ENCODE measurements at regions not wholly inside any gene's neighbourhood (a gene's known extent, or its start where the extent isn't known, plus 50 kb on each side); places are given as distances from the start of the nearest gene placed in this dataset.
"Not testable (repeated sequence)": the region's sequence is repeated elsewhere in the genome, so short reads cannot be mapped to it uniquely, and the experiment has no call there.

- Mint-ChIP-seq H3K9me3 (no peaks in the 10 kb centered on the region), H3K36me3 (ENCODE audit: low read depth) (no peaks in the 10 kb centered on the region), H3K4me3 (no peak overlapping the region), H3K27me3 (ENCODE audit: low read depth) (no peaks in the 10 kb centered on the region), H3K27ac (ENCODE audit: unreplicated experiment) (no peak overlapping the region), H3K4me1 (no peaks in the 10 kb centered on the region)
- TF ChIP-seq CTCF (conservative IDR thresholded peaks at IDR 0.05): no peak
- no peak for DNase-seq (ENCODE audit: low read depth, low spot score)
Measured at GRCh38 chr2:208990716-208991115, 433.1 kb upstream of the MAP2 start.

- Mint-ChIP-seq H3K36me3 (ENCODE audit: low read depth) (no peaks in the 10 kb centered on the region), H3K27me3 (ENCODE audit: low read depth) (no peaks in the 10 kb centered on the region), H3K9me3 (no peaks in the 10 kb centered on the region), H3K4me3 (no peak overlapping the region), H3K4me1 (no peaks in the 10 kb centered on the region), H3K27ac (ENCODE audit: unreplicated experiment) (no peak overlapping the region)
- TF ChIP-seq CTCF (conservative IDR thresholded peaks at IDR 0.05): no peak
- no peak for DNase-seq (ENCODE audit: low read depth, low spot score)
Measured at GRCh38 chr2:208999911-209000310, 423.9 kb upstream of the MAP2 start.

GRCh38 chr2:209002054-209002453 is 421.8 kb upstream of the MAP2 start:
- Mint-ChIP-seq H3K36me3 (ENCODE audit: low read depth) (peaks cover 4% of the 10 kb centered on the region), H3K4me1 (no peaks in the 10 kb centered on the region), H3K9me3 (peaks cover 13% of the 10 kb centered on the region), H3K4me3 (no peak overlapping the region), H3K27me3 (ENCODE audit: low read depth) (no peaks in the 10 kb centered on the region), H3K27ac (ENCODE audit: unreplicated experiment) (no peak overlapping the region)
- no peak for DNase-seq (ENCODE audit: low read depth, low spot score)
- TF ChIP-seq CTCF (conservative IDR thresholded peaks at IDR 0.05): no peak

- Mint-ChIP-seq H3K9me3 (peaks cover 16% of the 10 kb centered on the region), H3K4me3 (no peak overlapping the region), H3K27me3 (ENCODE audit: low read depth) (no peaks in the 10 kb centered on the region), H3K4me1 (no peaks in the 10 kb centered on the region), H3K27ac (ENCODE audit: unreplicated experiment) (no peak overlapping the region), H3K36me3 (ENCODE audit: low read depth) (peaks cover 7% of the 10 kb centered on the region)
- TF ChIP-seq CTCF (conservative IDR thresholded peaks at IDR 0.05): no peak
- DNase-seq (ENCODE audit: low read depth, low spot score): no peak
Measured at GRCh38 chr2:209005371-209005770, 418.5 kb upstream of the MAP2 start.

- Mint-ChIP-seq H3K4me3 (no peak overlapping the region), H3K36me3 (ENCODE audit: low read depth) (peaks cover 7% of the 10 kb centered on the region), H3K9me3 (peaks cover 16% of the 10 kb centered on the region), H3K4me1 (no peaks in the 10 kb centered on the region), H3K27me3 (ENCODE audit: low read depth) (no peaks in the 10 kb centered on the region), H3K27ac (ENCODE audit: unreplicated experiment) (no peak overlapping the region)
- no peak for DNase-seq (ENCODE audit: low read depth, low spot score)
- TF ChIP-seq CTCF (conservative IDR thresholded peaks at IDR 0.05): no peak
Measured at GRCh38 chr2:209008636-209009287, 415.1 kb upstream of the MAP2 start.

- H3K9me3 Mint-ChIP-seq; H3K4me3 Mint-ChIP-seq; H3K4me1 Mint-ChIP-seq; H3K27me3 Mint-ChIP-seq (ENCODE audit: low read depth); H3K36me3 Mint-ChIP-seq (ENCODE audit: low read depth); DNase-seq (ENCODE audit: low read depth, low spot score); H3K27ac Mint-ChIP-seq (ENCODE audit: unreplicated experiment): not testable (repeated sequence)
Measured at GRCh38 chr2:209018633-209019032, 405.2 kb upstream of the MAP2 start.

Measured in neural crest cell (in vitro differentiated cells).